ENCODE measurements at regions not wholly inside any gene's neighbourhood (a gene's known extent, or its start where the extent isn't known, plus 50 kb on each side); places are given as distances from the start of the nearest gene placed in this dataset.

DNA sequence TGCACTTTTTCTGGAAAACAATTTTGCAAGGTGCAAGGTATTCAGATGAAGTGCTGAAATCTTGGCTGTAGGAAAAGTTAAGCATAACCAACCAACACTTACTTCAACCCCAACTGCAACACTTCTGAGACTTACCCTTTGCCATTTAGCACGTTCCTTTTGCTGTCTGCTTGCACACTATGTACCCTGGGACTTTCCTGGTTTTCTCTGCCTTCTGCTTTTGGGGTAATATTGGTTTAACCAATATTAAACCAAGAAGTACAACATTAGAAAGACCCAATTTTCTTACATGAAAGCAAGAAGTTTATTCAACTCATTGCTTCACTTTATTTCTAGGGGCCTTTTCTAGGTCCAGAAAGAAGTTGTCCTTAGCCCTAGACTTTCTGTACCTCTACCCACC is 193.0 kb downstream of the HLX start:
- no peak for DNase-seq

DNA sequence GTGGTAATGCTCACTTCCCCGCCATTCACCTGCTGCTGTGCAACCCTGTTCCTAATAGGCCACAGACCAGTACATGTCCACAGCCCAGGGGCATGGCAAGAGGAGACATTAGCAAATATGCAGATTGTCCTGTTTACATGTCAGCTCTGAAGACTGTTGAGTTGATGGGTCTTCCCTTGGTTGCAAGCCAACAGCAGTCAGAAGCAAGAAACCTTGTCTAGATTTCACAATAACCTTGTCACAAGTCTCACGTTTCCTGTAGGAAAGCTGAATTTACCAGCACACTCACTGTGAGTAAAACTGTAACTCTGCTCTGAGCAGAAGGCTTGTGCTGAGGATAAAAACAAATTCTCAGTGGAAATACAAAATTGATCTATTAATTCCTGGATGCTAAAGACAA is 195.1 kb downstream of the HLX start:
- DNase-seq = peak; percentile 30

- no peak for DNase-seq
These were observed 196.7 kb downstream of the HLX start for GRCh38 chr1:221075911-221076310.

- no peak for DNase-seq
These were observed 197.2 kb downstream of the HLX start for GRCh38 chr1:221076391-221076811.

- DNase-seq = no peak
These were observed 199.2 kb downstream of the HLX start for GRCh38 chr1:221078260-221078965.

GRCh38 chr1:221083902-221084301 is 204.7 kb downstream of the HLX start:
- DNase-seq = no peak

- no peak for DNase-seq
These were observed 205.4 kb downstream of the HLX start for GRCh38 chr1:221084681-221085080.

GRCh38 chr1:221085701-221086375 is 206.6 kb downstream of the HLX start:
- DNase-seq = no peak

GRCh38 chr1:221087919-221088318 is 208.7 kb downstream of the HLX start:
- DNase-seq = no peak

- no peak for DNase-seq
These were observed 210.0 kb downstream of the HLX start for GRCh38 chr1:221089273-221089672.

- no peak for DNase-seq
These were observed 210.6 kb downstream of the HLX start for GRCh38 chr1:221089803-221090202.

DNA sequence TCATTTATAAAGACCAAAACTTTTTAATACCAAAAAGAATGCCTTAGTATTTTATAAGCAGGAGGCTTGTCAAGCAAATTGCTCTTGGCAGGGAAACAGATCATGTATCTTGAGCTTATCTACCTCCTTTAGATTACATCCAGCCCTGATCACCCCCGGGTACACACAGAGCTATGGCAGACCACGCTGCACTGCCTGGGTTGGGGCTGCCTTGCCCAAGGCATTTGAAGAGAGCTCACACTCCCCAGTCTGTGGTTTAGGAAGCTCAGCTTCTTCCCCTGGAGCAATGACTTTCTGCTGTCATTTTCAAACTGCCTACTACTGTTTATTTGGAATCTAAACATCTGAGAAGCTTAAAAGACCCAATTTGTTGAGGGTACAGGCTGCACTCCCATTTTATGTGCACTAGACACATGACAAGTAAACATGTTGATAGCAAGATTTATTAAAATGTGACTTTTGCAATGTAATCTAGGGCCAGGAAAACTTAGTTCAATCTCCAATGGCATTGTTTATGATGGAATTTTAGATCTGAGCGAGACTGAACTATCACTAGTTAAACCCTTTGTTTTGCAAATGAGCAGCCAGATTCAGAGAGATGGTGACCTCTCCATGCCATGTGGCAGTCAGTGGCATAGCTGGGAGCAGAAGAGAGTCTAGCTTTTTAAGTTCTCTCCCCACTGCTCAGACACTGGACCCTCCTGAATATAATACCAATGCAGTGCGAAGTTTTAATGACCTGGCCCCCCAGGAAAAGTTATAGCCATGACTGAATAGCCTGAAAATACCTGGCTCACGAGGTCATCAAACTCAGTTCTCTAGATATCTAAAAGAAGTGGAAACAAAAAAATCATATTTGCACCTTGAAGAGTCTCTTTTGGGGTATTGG is 214.9 kb downstream of the HLX start:
- DNase-seq = no peak

GRCh38 chr1:221097479-221098281 is 218.4 kb downstream of the HLX start:
- peak; percentile 40 for DNase-seq

DNA sequence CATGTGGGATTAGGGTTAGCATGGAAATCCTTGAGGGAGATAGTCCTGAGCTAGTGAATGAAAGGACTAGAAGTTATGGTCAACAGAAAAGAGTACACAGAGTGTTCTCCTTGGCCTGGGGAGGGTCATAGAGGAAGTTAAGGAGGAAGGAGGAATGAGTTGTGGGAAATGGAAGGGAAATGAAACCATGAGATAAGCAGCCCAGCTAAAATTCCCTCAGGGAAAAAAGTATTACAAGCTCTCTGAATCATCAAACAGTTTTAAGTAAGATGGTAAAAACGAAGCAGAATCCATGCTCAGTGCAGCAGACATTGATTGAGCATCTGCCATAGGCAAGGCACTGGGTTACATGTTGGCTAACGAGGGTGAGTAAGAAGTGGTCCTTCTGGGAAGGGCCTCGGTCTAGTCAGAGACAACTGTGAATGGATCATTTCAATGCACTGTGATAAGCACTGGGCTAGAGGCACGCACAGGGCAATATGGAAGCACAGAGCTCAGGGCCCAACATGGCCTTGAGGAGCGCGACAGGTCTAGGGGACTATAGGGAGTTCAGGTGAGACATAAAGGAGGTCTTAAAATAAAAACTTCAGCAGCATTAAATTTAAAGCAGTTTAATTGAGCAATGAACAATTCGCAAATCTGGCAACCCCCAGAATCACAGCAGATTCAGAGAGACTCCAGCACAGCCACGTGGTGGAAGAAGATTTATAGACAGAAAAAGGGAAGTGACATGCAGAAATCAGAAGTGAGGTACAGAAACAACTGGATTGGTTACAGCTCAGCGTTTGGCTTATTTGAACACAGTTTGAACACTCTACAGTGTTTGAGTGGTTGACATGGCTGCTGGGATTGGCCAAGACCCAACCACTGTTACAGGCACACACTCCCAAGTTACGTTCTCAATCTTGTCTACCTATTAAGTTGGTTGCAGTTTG is 219.5 kb downstream of the HLX start:
- no peak for DNase-seq

- DNase-seq = peak; percentile 35
These were observed 220.7 kb downstream of the HLX start for GRCh38 chr1:221099747-221100595.

DNA sequence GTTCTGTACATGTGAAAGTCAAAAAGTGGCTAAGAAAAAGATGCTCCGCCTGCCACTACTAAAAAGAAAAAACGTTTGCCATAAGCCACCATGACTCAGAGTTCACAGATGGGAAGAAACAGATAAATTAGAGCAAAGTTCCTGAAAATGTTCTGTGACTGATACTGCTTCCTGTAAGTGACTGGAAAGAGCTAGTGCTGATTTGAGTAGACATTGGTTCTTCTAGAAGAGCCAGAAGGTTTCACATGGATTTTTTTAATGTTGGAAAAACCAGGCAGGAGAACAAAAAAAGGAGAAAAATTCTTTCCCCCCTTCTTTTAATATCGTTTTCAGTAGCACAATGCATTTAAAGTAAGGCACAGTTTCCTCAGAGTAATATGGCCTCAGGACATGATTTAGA is 221.4 kb downstream of the HLX start:
- peak; percentile 23 for DNase-seq

DNA sequence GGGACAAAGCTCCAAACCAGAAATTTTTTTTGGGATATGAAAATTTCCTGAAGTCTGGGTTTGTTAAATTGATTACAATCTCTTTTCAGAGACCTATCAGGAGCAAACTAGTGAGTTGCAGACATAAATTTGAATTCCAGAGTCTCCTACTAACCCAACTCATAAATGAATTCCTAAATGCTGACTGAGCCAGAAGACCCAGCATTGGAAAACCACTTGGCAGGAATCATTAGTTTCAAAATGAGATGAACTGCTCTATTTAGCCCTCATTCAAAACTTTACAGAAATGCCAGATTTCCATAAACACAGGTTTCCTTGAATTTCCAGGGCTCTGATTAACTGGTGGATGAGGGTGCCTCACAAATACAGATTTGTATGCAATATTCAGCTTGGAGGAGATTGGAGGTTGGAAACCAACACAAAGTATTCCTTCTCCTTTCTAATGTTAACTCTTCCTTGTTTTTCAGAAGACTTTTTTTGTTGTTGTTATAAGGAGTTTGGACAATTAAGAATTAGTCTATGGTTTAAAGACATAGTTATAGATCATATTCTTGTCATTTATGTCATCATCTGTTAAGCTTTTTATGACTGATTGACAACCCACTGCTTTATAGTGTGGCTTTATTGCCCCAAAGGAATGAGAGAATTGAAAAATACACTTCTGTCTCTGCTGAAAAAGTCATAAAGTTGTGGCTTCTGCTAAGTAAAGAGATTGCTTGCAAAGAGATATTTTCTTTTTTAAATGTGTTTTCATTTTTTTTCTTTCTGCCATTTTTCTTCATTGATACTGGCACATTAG is 222.8 kb downstream of the HLX start:
- DNase-seq = no peak

DNA sequence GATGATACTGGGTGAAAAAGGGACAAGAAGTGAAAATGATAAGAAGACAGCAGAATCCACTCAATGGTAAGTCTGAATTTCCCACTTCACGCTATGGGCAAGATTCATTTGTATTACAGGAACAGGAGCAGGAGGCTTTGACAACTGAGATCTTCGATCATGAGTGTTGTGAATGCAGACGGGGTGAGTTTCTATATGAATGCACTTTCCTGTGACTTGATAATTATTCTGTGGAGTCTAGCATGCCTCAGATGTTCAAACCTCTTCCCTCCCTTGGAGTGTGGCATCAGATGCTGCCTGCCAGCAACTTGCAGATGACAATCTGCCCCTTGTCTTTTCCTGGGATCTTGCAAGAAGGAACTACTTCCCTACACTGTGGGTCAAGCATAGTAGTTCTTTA is 225.4 kb downstream of the HLX start:
- peak; percentile 37 for DNase-seq

GRCh38 chr1:221105578-221105977 is 226.3 kb downstream of the HLX start:
- no peak for DNase-seq

- no peak for DNase-seq
These were observed 227.4 kb downstream of the HLX start for GRCh38 chr1:221106616-221107015.
